IMR-90 (cell line): ENCODE measurements at regions not wholly inside any gene's neighbourhood (a gene's known extent, or its start where the extent isn't known, plus 50 kb on each side); places are given as distances from the start of the nearest gene placed in this dataset.
A peak's percentile ranks its signal among the peaks of the same experiment; 100 is the strongest.

Source experiments
- ATAC-seq: fragments of 200-7000 bp; cut with Tn5 transposase; 2 replicates; pipeline ENCODE4 v1.9.1; 2020; ENCODE audit warnings: low read depth, mild to moderate bottlenecking, moderate library complexity
- BruUV-seq: library from RNA; stranded (reverse); fragments of 400-500 nt; replicated peaks from 2 replicates; lab custom pipeline; 2021; lab: Mats Ljungman, UMichigan
- CTCF ChIA-PET: fragments of 300-600 bp; formaldehyde crosslinking; extraction: SDS; loops from one replicate; lab custom pipeline; 2021; ENCODE audit warnings: antibody characterized with exemption; lab: Yijun Ruan, JAX
- POLR2A ChIA-PET: fragments of 300-600 bp; sonication (Branson Sonifier 250); formaldehyde crosslinking; loops from one replicate; lab custom pipeline; 2022; ENCODE audit warnings: antibody characterized with exemption; ENCODE audit not compliant: unreplicated experiment; lab: Charles Lee
- DNase-seq: peaks from one replicate; pipeline ENCODE4 v3.0.0; 2013
- H2AFZ ChIP-seq: replicated peaks from 2 replicates; pipeline ENCODE3; 2013; ENCODE audit warnings: low read length, mild to moderate bottlenecking; ENCODE audit not compliant: poor library complexity
- H2AK5ac ChIP-seq: 2 replicates; pipeline ENCODE4 v1.6.1; 2013; ENCODE audit warnings: low read depth, low read length, inconsistent platforms
- H2AK9ac ChIP-seq: replicated peaks from 2 replicates; pipeline ENCODE3; 2013; ENCODE audit warnings: mild to moderate bottlenecking, low read depth, low read length, moderate library complexity; ENCODE audit not compliant: poor library complexity
- H2BK120ac ChIP-seq: 2 replicates; pipeline ENCODE4 v1.6.1; 2013; ENCODE audit warnings: low read depth, low read length, inconsistent platforms
- H2BK15ac ChIP-seq: 3 replicates; pipeline ENCODE4 v1.6.1; 2013; ENCODE audit warnings: low read depth, low read length, inconsistent platforms
- H2BK20ac ChIP-seq: 2 replicates; pipeline ENCODE4 v1.6.1; 2013; ENCODE audit warnings: low read depth, mild to moderate bottlenecking, inconsistent platforms, low read length, moderate library complexity
- H2BK5ac ChIP-seq: 2 replicates; pipeline ENCODE4 v1.6.1; 2013; ENCODE audit warnings: mild to moderate bottlenecking, low read depth, low read length, inconsistent platforms; ENCODE audit not compliant: poor library complexity, severe bottlenecking
- H3K14ac ChIP-seq: replicated peaks from 2 replicates; pipeline ENCODE4 v1.6.1; 2013; ENCODE audit warnings: low read depth, low read length, inconsistent platforms
- H3K18ac ChIP-seq: 2 replicates; pipeline ENCODE4 v1.6.1; 2013; ENCODE audit warnings: low read depth, low read length, control low read depth
- H3K23ac ChIP-seq: 2 replicates; pipeline ENCODE4 v1.6.1; 2013; ENCODE audit warnings: low read depth, low read length, inconsistent platforms
- H3K27ac ChIP-seq: 2 replicates; pipeline ENCODE4 v1.5.1; 2013; ENCODE audit warnings: mild to moderate bottlenecking, control low read depth, low read length; ENCODE audit not compliant: insufficient read depth
- H3K27me3 ChIP-seq: 2 replicates; pipeline ENCODE4 v1.6.1; 2013; ENCODE audit warnings: low read length; ENCODE audit not compliant: control insufficient read depth, insufficient read depth
- H3K36me3 ChIP-seq: 2 replicates; pipeline ENCODE4 v1.6.1; 2013; ENCODE audit warnings: low read length, mixed read lengths; ENCODE audit not compliant: control insufficient read depth, insufficient read depth
- H3K4ac ChIP-seq: 2 replicates; pipeline ENCODE4 v1.6.1; 2013; ENCODE audit warnings: low read depth, low read length, inconsistent platforms
- H3K4me1 ChIP-seq: 2 replicates; pipeline ENCODE4 v1.6.1; 2013; ENCODE audit warnings: low read length, mixed read lengths; ENCODE audit not compliant: control insufficient read depth, insufficient read depth
- H3K4me2 ChIP-seq: 2 replicates; pipeline ENCODE4 v1.6.1; 2013; ENCODE audit warnings: low read depth, mild to moderate bottlenecking, control low read depth, low read length, moderate library complexity
- H3K4me3 ChIP-seq: 2 replicates; pipeline ENCODE4 v1.5.1; 2013; ENCODE audit warnings: low read depth, mild to moderate bottlenecking, control low read depth, low read length, moderate library complexity; ENCODE audit not compliant: insufficient read depth
- H3K56ac ChIP-seq: 2 replicates; pipeline ENCODE4 v1.6.1; 2013; ENCODE audit warnings: low read length, inconsistent platforms; ENCODE audit not compliant: insufficient read depth; ENCODE audit errors: extremely low read depth
- H3K79me1 ChIP-seq, 2 experiments: 2 replicates each; pipeline ENCODE4 v1.6.1; 2013; ENCODE audit warnings: low read length in 2 of 2, inconsistent platforms in 1 of 2, low read depth in 1 of 2
- H3K9ac ChIP-seq: 2 replicates; pipeline ENCODE4 v1.6.1; 2013; ENCODE audit warnings: low read depth, low read length, control low read depth
- H3K9me1 ChIP-seq: 2 replicates; pipeline ENCODE4 v1.6.1; 2013; ENCODE audit warnings: low read length, inconsistent platforms; ENCODE audit not compliant: insufficient read depth
- H3K9me3 ChIP-seq: 2 replicates; pipeline ENCODE4 v1.6.1; 2013; ENCODE audit warnings: low read length; ENCODE audit not compliant: control insufficient read depth, insufficient read depth
- H4K20me1 ChIP-seq: 2 replicates; pipeline ENCODE4 v1.6.1; 2013; ENCODE audit warnings: low read length, inconsistent platforms; ENCODE audit not compliant: insufficient read depth
- H4K5ac ChIP-seq: 2 replicates; pipeline ENCODE4 v1.6.1; 2013; ENCODE audit warnings: mild to moderate bottlenecking, low read depth, low read length, control low read depth
- H4K8ac ChIP-seq, 2 experiments: 2 replicates each; pipeline ENCODE4 v1.6.1; 2013; ENCODE audit warnings: low read depth in 2 of 2, low read length in 2 of 2, control low read depth in 1 of 2, inconsistent platforms in 1 of 2
- H4K91ac ChIP-seq: 2 replicates; pipeline ENCODE4 v1.6.1; 2013; ENCODE audit warnings: low read depth, low read length, inconsistent platforms; ENCODE audit not compliant: insufficient read depth
- CEBPB ChIP-seq: IDR thresholded peaks from 2 replicates; pipeline ENCODE4 v1.6.1; 2012; ENCODE audit warnings: low read depth, low read length, improper control_type of control experiment
- RAD21 ChIP-seq: IDR thresholded peaks from 2 replicates; pipeline ENCODE4 v1.6.1; 2012; ENCODE audit warnings: low read length, improper control_type of control experiment
- WGBS, 2 experiments: methylation state at CpG; one replicate each; pipeline versions ENCODE4 v1.1.5 to v1.1.7; 2013; ENCODE audit warnings: missing lambda C conversion rate in 2 of 2; ENCODE audit not compliant: insufficient read length in 1 of 2; ENCODE audit errors: extremely low coverage in 2 of 2; 5-methylcytosine and 5-hydroxymethylcytosine counted together
- dilution Hi-C: fragments of 300-500 bp; cut with HindIII; formaldehyde crosslinking; loops from one replicate; pipeline ENCODE4 v1.14.3; 2018; ENCODE audit warnings: low sequenced_read_pairs; ENCODE audit not compliant: unreplicated experiment
- in situ Hi-C: fragments of 300-500 bp; cut with MboI; formaldehyde crosslinking; loops from 3 replicates; pipeline ENCODE4 v1.14.3; 2019; ENCODE audit warnings: low sequenced_read_pairs, inconsistent platforms, mixed read lengths
- intact Hi-C: fragments of 100-400 bp; cut with micrococcal nuclease; formaldehyde crosslinking; loops from 2 replicates; pipeline ENCODE4 v1.10.0; 2022

DNA sequence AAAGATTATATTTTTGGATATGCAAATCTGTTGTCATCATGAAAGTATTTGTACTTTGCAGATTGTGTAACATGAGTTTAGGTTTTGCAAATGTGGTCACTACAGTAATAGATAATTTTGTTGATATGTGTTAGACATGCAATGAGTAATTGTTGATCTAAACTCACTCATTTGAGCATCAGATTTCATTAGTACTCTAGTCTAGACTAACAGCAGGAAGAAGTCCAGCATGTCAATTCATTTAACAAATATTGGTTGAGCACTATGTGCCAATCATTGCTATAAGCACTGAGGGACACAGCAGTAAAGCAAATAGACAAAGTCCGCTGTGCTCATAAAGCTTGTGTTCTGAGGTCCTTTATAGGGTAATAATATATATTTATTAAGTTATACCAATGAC is 350.0 kb downstream of the USP25 start:
- no peak overlapping the region for H3K4ac ChIP-seq
- H3K4me1 ChIP-seq, result no peaks in the 10 kb centered on the region
- BruUV-seq, result no TSS peak
- H2BK20ac ChIP-seq, result no peak overlapping the region
- ATAC-seq, result peak; percentile 75
- no peak overlapping the region for H3K23ac ChIP-seq
- H3K9ac ChIP-seq, result no peak overlapping the region
- peak; percentile 81 for DNase-seq
- H4K8ac ChIP-seq, result no peak overlapping the region
- no peaks in the 10 kb centered on the region for H3K9me3 ChIP-seq
- H3K9me1 ChIP-seq, result no peaks in the 10 kb centered on the region
- H2BK5ac ChIP-seq, result no peak overlapping the region
- no peak overlapping the region for H4K5ac ChIP-seq
- H3K36me3 ChIP-seq, result no peaks in the 10 kb centered on the region
- H2BK15ac ChIP-seq, result no peak overlapping the region
- H3K14ac ChIP-seq, result no peak overlapping the region
- no peak overlapping the region for H3K27ac ChIP-seq
- no peaks in the 10 kb centered on the region for H4K20me1 ChIP-seq
- ChIA-PET CTCF (interaction anchor here (1.0 kb wide), 2 partner anchors 37 to 250 kb away, joined by 3 read pairs; no protein-coding TSS in a partner anchor), POLR2A (no interaction called here)
- no peak overlapping the region for H2AK9ac ChIP-seq
- TF ChIP-seq CEBPB (peak; percentile 94), RAD21 (no peak)
- H2AFZ ChIP-seq, result no peak overlapping the region
- no peak overlapping the region for H4K91ac ChIP-seq
- H3K4me3 ChIP-seq, result no peak overlapping the region
- H3K4me2 ChIP-seq, result peak overlapping the region; percentile 1; the same call in 1 of the 2 replicates
- no peaks in the 10 kb centered on the region for H3K27me3 ChIP-seq
- WGBS, 2 experiments, result no CpG with 5 or more reads among the region's 1 CpG
- in situ Hi-C loops (loop anchor here (5.0 kb wide), 1 partner anchor 247 kb away; no protein-coding TSS in a partner anchor), intact Hi-C loops (loop anchor here (5.0 to 10.0 kb wide), 2 partner anchors 78 to 185 kb away; no protein-coding TSS in a partner anchor), dilution Hi-C loops (no loop called here)
- no peaks in the 10 kb centered on the region for H3K79me1 ChIP-seq
- H2BK120ac ChIP-seq, result no peak overlapping the region
- H3K18ac ChIP-seq, result no peak overlapping the region
- no peak overlapping the region for H3K56ac ChIP-seq
- H2AK5ac ChIP-seq, result no peak overlapping the region
